B cell (primary cell): ENCODE measurements at regions not wholly inside any gene's neighbourhood (a gene's known extent, or its start where the extent isn't known, plus 50 kb on each side); places are given as distances from the start of the nearest gene placed in this dataset.

Experiments
- EZH2 ChIP-seq: IDR thresholded peaks from 2 replicates; pipeline ENCODE4 v1.6.1; 2012; ENCODE audit warnings: borderline replicate concordance, low read depth, mild to moderate bottlenecking, moderate library complexity, low read length; ENCODE audit not compliant: insufficient read depth, poor library complexity, severe bottlenecking
- TF ChIP-seq, protein P1 (sequence below): fragments of 200-600 bp; IDR thresholded peaks from one replicate; pipeline ENCODE4 v1.8.0; 2022; ENCODE audit warnings: antibody characterized with exemption, mild to moderate bottlenecking

DNA sequence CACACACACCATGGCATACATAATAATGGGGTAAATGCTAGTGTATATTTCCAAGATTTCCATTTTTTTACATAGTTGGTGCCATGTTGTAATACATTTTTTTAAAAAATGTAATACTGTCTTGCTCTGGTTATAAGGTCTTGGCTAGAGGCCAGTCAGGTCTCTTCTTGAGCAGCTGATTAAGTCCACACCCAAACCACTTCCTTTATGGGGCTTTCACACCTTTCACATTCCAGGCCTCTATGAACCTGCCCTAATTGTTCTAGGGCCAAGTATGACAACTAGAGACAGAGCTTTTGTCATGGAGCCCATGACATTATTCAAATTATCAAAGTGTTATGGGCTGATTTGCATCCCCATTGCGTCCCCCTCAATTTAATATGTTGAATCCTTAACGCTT, 495.6 kb upstream of the CTNND2 start:
- TF ChIP-seq, protein P1, sequence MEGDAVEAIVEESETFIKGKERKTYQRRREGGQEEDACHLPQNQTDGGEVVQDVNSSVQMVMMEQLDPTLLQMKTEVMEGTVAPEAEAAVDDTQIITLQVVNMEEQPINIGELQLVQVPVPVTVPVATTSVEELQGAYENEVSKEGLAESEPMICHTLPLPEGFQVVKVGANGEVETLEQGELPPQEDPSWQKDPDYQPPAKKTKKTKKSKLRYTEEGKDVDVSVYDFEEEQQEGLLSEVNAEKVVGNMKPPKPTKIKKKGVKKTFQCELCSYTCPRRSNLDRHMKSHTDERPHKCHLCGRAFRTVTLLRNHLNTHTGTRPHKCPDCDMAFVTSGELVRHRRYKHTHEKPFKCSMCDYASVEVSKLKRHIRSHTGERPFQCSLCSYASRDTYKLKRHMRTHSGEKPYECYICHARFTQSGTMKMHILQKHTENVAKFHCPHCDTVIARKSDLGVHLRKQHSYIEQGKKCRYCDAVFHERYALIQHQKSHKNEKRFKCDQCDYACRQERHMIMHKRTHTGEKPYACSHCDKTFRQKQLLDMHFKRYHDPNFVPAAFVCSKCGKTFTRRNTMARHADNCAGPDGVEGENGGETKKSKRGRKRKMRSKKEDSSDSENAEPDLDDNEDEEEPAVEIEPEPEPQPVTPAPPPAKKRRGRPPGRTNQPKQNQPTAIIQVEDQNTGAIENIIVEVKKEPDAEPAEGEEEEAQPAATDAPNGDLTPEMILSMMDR: no peak
- TF ChIP-seq EZH2: no peak
